Upper lobe of right lung (tissue), 1 donor: ENCODE measurements at regions not wholly inside any gene's neighbourhood (a gene's known extent, or its start where the extent isn't known, plus 50 kb on each side); places are given as distances from the start of the nearest gene placed in this dataset.

Experiments
- ATAC-seq: fragments of 200-7000 bp; cut with Tn5 transposase; one replicate; pipeline ENCODE4 v1.9.1; 2020; ENCODE audit warnings: mild to moderate bottlenecking, moderate library complexity
- DNase-seq: peaks from one replicate; pipeline ENCODE4 v3.0.0-alpha.2; 2020
- H3K27ac ChIP-seq: fragments of 200-600 bp; one replicate; pipeline ENCODE4 v1.8.0; 2022
- H3K27me3 ChIP-seq: fragments of 200-600 bp; one replicate; pipeline ENCODE4 v1.8.0; 2022; ENCODE audit warnings: mild to moderate bottlenecking
- H3K36me3 ChIP-seq: fragments of 200-600 bp; one replicate; pipeline ENCODE4 v1.8.0; 2022
- H3K4me1 ChIP-seq: fragments of 200-600 bp; one replicate; pipeline ENCODE4 v1.8.0; 2022
- H3K4me3 ChIP-seq: fragments of 200-600 bp; one replicate; pipeline ENCODE4 v1.8.0; 2022; ENCODE audit warnings: mild to moderate bottlenecking
- H3K9me3 ChIP-seq: fragments of 200-600 bp; one replicate; pipeline ENCODE4 v1.8.0; 2022
- CTCF ChIP-seq: fragments of 200-600 bp; IDR thresholded peaks from one replicate; pipeline ENCODE4 v1.8.0; 2022; ENCODE audit warnings: antibody characterized with exemption
- intact Hi-C: fragments of 100-400 bp; cut with DNase I; formaldehyde crosslinking; loops from one replicate; pipeline ENCODE4 v1.11.0; 2022
- donor health status: DM: no; HTN: yes; CAD: no; lungs with severe emphysema.

GRCh38 chr13:33997574-33997973 is 179.6 kb downstream of the RFC3 start:
- Histone ChIP-seq H3K27me3 (no peaks in the 10 kb centered on the region), H3K4me3 (no peak overlapping the region), H3K9me3 (no peaks in the 10 kb centered on the region), H3K4me1 (no peaks in the 10 kb centered on the region), H3K36me3 (no peaks in the 10 kb centered on the region), H3K27ac (no peak overlapping the region)
- ATAC-seq, result peak; percentile 73
- DNase-seq, result no peak
- intact Hi-C loops, result no loop called here
- TF ChIP-seq CTCF, result no peak

- Histone ChIP-seq H3K4me3 (no peak overlapping the region), H3K4me1 (no peaks in the 10 kb centered on the region), H3K27ac (no peak overlapping the region), H3K36me3 (no peaks in the 10 kb centered on the region), H3K9me3 (no peaks in the 10 kb centered on the region), H3K27me3 (no peaks in the 10 kb centered on the region)
- TF ChIP-seq CTCF, result no peak
- ATAC-seq (no peak), DNase-seq (no peak)
- intact Hi-C loops, result no loop called here
These were observed 182.1 kb downstream of the RFC3 start for GRCh38 chr13:33999811-34000605.

GRCh38 chr13:34000955-34001354 is 183.0 kb downstream of the RFC3 start:
- intact Hi-C loops, result no loop called here
- Histone ChIP-seq H3K27me3 (no peaks in the 10 kb centered on the region), H3K9me3 (no peaks in the 10 kb centered on the region), H3K4me1 (no peaks in the 10 kb centered on the region), H3K27ac (no peak overlapping the region), H3K36me3 (no peaks in the 10 kb centered on the region), H3K4me3 (no peak overlapping the region)
- no peak for TF ChIP-seq CTCF
- ATAC-seq (no peak), DNase-seq (no peak)

- H3K36me3 ChIP-seq, result no peaks in the 10 kb centered on the region
- intact Hi-C loops, result no loop called here
- no peaks in the 10 kb centered on the region for H3K4me1 ChIP-seq
- no peak for TF ChIP-seq CTCF
- no peak for DNase-seq
- ATAC-seq, result no peak
- no peak overlapping the region for H3K27ac ChIP-seq
- no peaks in the 10 kb centered on the region for H3K27me3 ChIP-seq
- H3K9me3 ChIP-seq, result no peaks in the 10 kb centered on the region
- H3K4me3 ChIP-seq, result no peak overlapping the region
These were observed 183.4 kb downstream of the RFC3 start for GRCh38 chr13:34001389-34001788.

GRCh38 chr13:34002141-34002540 is 184.2 kb downstream of the RFC3 start:
- no peak overlapping the region for H3K4me3 ChIP-seq
- H3K27me3 ChIP-seq, result no peaks in the 10 kb centered on the region
- no peaks in the 10 kb centered on the region for H3K9me3 ChIP-seq
- intact Hi-C loops, result no loop called here
- no peaks in the 10 kb centered on the region for H3K36me3 ChIP-seq
- no peak for TF ChIP-seq CTCF
- H3K27ac ChIP-seq, result no peak overlapping the region
- DNase-seq, result no peak
- H3K4me1 ChIP-seq, result no peaks in the 10 kb centered on the region
- ATAC-seq, result no peak

GRCh38 chr13:34002924-34003323 is 185.0 kb downstream of the RFC3 start:
- H3K9me3 ChIP-seq, result no peaks in the 10 kb centered on the region
- H3K4me1 ChIP-seq, result no peaks in the 10 kb centered on the region
- H3K4me3 ChIP-seq, result no peak overlapping the region
- H3K27me3 ChIP-seq, result no peaks in the 10 kb centered on the region
- no peak overlapping the region for H3K27ac ChIP-seq
- DNase-seq, result no peak
- no peak for ATAC-seq
- H3K36me3 ChIP-seq, result no peaks in the 10 kb centered on the region
- TF ChIP-seq CTCF, result no peak
- intact Hi-C loops, result no loop called here
